OCI-LY1 (cell line): ENCODE measurements at regions not wholly inside any gene's neighbourhood (a gene's known extent, or its start where the extent isn't known, plus 50 kb on each side); places are given as distances from the start of the nearest gene placed in this dataset.

Source experiments
- CTCF ChIP-seq: fragments of 200-600 bp; sonication (generic), shearing (Covaris generic); IDR thresholded peaks from 2 replicates; pipeline ENCODE4 v1.5.1; 2017; ENCODE audit warnings: mild to moderate bottlenecking, antibody characterized with exemption, low read length, moderate library complexity, mixed read lengths
- EZH2 ChIP-seq: fragments of 200-600 bp; sonication (generic), shearing (Covaris generic); IDR thresholded peaks from 2 replicates; pipeline ENCODE4 v1.8.0; 2017; ENCODE audit warnings: borderline replicate concordance, mixed run types, mild to moderate bottlenecking, antibody characterized with exemption, low read length, moderate library complexity, mixed read lengths

GRCh38 chr4:144495944-144496343, 150.0 kb upstream of the HHIP start:
- no peak for TF ChIP-seq CTCF
- TF ChIP-seq EZH2, result no peak
